ENCODE measurements at regions not wholly inside any gene's neighbourhood (a gene's known extent, or its start where the extent isn't known, plus 50 kb on each side); places are given as distances from the start of the nearest gene placed in this dataset.
"Not testable (repeated sequence)": the region's sequence is repeated elsewhere in the genome, so short reads cannot be mapped to it uniquely, and the experiment has no call there.

DNA sequence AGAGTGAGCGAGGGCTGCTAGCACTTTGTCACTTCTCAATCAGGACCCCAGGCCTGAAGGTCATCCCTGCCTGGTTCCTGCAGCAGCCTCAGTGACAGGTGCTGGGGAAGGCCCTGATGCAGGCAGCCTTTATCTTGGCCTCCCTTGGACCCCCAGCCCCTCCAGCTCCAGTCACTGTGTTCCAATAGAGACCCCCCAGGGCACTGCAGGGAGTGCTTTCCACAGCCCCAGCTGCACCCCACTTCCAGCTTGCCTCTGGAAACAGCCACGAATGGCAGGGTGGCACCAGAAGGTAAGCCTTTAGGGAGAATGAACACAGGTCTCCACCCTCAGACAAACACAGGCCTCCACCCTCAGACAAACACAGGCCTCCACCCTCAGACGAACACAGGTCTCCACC is 241.6 kb upstream of the SGCG start:
- Mint-ChIP-seq H3K27me3 (ENCODE audit: insufficient read depth) (peaks cover 3% of the 10 kb centered on the region), H3K9me3 (peaks cover 14% of the 10 kb centered on the region), H3K36me3 (ENCODE audit: low read depth) (no peaks in the 10 kb centered on the region), H3K27ac (no peak overlapping the region), H3K4me1 (no peaks in the 10 kb centered on the region), H3K4me3 (no peak overlapping the region)
- 87 to 100% methylated on average over 1 to 3 of the region's 3 CpGs for WGBS, 2 experiments (ENCODE audit: insufficient coverage in 1 of 2, insufficient read length in 1 of 2)
- Histone ChIP-seq H3K9me3 (ENCODE audit: control insufficient read depth, low read length) (no peaks in the 10 kb centered on the region), H3K36me3 (ENCODE audit: control insufficient read depth, insufficient read depth, low read length) (no peaks in the 10 kb centered on the region), H3K9ac (ENCODE audit: extremely low read depth, low read length, poor library complexity, severe bottlenecking) (no peak overlapping the region), H3K4me1 (ENCODE audit: control insufficient read depth, insufficient read depth, low read length) (no peaks in the 10 kb centered on the region), H3K27ac (ENCODE audit: low read depth, low read length) (no peak overlapping the region), H3K4me3 (ENCODE audit: low read length) (no peak overlapping the region), H3K27me3 (ENCODE audit: control insufficient read depth, insufficient read depth, low read length, poor library complexity, severe bottlenecking) (no peaks in the 10 kb centered on the region)
- TF ChIP-seq, protein P1, sequence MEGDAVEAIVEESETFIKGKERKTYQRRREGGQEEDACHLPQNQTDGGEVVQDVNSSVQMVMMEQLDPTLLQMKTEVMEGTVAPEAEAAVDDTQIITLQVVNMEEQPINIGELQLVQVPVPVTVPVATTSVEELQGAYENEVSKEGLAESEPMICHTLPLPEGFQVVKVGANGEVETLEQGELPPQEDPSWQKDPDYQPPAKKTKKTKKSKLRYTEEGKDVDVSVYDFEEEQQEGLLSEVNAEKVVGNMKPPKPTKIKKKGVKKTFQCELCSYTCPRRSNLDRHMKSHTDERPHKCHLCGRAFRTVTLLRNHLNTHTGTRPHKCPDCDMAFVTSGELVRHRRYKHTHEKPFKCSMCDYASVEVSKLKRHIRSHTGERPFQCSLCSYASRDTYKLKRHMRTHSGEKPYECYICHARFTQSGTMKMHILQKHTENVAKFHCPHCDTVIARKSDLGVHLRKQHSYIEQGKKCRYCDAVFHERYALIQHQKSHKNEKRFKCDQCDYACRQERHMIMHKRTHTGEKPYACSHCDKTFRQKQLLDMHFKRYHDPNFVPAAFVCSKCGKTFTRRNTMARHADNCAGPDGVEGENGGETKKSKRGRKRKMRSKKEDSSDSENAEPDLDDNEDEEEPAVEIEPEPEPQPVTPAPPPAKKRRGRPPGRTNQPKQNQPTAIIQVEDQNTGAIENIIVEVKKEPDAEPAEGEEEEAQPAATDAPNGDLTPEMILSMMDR (conservative IDR thresholded peaks at IDR 0.05), result no peak
- no peak for DNase-seq

DNA sequence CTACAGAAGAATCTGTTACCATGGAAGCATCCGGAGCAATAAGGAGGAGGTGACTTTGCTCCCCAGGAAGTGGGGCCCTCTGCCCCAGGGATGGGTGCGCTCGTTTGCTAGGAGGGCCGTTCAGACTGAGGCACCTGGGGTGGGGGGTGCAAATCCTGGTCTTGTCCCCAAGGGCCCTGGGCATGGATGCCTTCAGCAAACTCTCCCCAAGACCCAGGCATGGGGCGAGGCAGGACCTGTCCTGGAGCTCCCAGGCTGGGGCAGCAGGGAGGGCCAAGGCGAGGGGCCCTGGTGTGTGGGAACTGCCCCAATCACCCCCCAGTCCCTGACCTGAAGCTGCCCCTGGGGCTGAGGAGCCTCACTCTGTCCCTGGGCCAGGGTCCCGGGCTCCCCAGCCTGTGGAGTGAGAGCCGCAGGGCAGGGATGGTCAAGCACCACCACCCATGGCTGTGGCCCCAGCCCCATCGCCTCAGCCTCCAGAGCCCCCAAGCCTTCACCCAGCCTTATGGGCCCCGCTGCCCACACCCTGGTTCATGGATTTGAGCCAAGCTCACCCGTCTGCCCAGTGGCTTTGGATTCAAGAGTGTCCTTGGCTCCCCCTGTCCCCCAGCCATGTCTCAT is 240.6 kb upstream of the SGCG start:
- Histone ChIP-seq H3K4me1 (ENCODE audit: control insufficient read depth, insufficient read depth, low read length) (peaks cover 5% of the 10 kb centered on the region), H3K27ac (ENCODE audit: low read depth, low read length) (no peak overlapping the region), H3K9me3 (ENCODE audit: control insufficient read depth, low read length) (no peaks in the 10 kb centered on the region), H3K9ac (ENCODE audit: extremely low read depth, low read length, poor library complexity, severe bottlenecking) (no peak overlapping the region), H3K4me3 (ENCODE audit: low read length) (no peak overlapping the region), H3K36me3 (ENCODE audit: control insufficient read depth, insufficient read depth, low read length) (no peaks in the 10 kb centered on the region), H3K27me3 (ENCODE audit: control insufficient read depth, insufficient read depth, low read length, poor library complexity, severe bottlenecking) (no peaks in the 10 kb centered on the region)
- TF ChIP-seq, protein P1 (conservative IDR thresholded peaks at IDR 0.05), result no peak
- WGBS, 2 experiments (ENCODE audit: insufficient coverage in 1 of 2, insufficient read length in 1 of 2), result 93 to 100% methylated on average over 2 to 11 of the region's 11 CpGs
- Mint-ChIP-seq H3K4me3 (no peak overlapping the region), H3K36me3 (ENCODE audit: low read depth) (no peaks in the 10 kb centered on the region), H3K9me3 (peaks cover 14% of the 10 kb centered on the region), H3K27me3 (ENCODE audit: insufficient read depth) (peaks cover 4% of the 10 kb centered on the region), H3K4me1 (peaks cover 3% of the 10 kb centered on the region), H3K27ac (no peak overlapping the region)
- no peak for DNase-seq

DNA sequence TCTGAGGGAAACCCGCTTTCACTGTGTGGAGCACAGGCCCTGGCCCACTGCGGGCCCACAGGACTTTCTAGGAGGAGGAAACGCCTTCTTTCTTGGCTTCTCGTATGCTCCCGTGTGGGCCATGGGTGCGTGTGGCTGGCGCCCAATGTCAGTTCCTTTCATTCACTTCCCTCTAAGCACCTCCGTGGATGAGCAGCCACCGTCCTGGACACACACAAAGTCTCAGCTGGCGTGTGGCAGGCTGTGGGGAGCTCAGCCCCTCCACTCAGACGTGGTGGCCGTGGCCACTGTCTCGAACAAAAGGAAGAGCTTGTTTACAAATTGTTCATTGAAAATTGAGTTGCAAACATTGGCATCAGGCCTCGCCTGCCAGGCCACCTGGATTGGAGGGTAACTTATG is 240.0 kb upstream of the SGCG start:
- H3K27me3 ChIP-seq (ENCODE audit: control insufficient read depth, insufficient read depth, low read length, poor library complexity, severe bottlenecking), result no peaks in the 10 kb centered on the region
- DNase-seq, result no peak
- H3K27ac ChIP-seq (ENCODE audit: low read depth, low read length), result no peak overlapping the region
- H3K9me3 ChIP-seq (ENCODE audit: control insufficient read depth, low read length), result no peaks in the 10 kb centered on the region
- no peak overlapping the region for H3K27ac Mint-ChIP-seq
- no peaks in the 10 kb centered on the region for H3K36me3 Mint-ChIP-seq (ENCODE audit: low read depth)
- H3K4me3 ChIP-seq (ENCODE audit: low read length), result no peak overlapping the region
- no peak overlapping the region for H3K9ac ChIP-seq (ENCODE audit: extremely low read depth, low read length, poor library complexity, severe bottlenecking)
- TF ChIP-seq, protein P1 (conservative IDR thresholded peaks at IDR 0.05), result no peak
- H3K4me3 Mint-ChIP-seq, result no peak overlapping the region
- no peaks in the 10 kb centered on the region for H3K36me3 ChIP-seq (ENCODE audit: control insufficient read depth, insufficient read depth, low read length)
- 91 to 98% methylated on average over 8 to 13 of the region's 14 CpGs for WGBS, 2 experiments (ENCODE audit: insufficient coverage in 1 of 2, insufficient read length in 1 of 2)
- peaks cover 4% of the 10 kb centered on the region for H3K27me3 Mint-ChIP-seq (ENCODE audit: insufficient read depth)
- peaks cover 10% of the 10 kb centered on the region for H3K4me1 ChIP-seq (ENCODE audit: control insufficient read depth, insufficient read depth, low read length)
- peaks cover 14% of the 10 kb centered on the region for H3K9me3 Mint-ChIP-seq
- H3K4me1 Mint-ChIP-seq, result peaks cover 8% of the 10 kb centered on the region

DNA sequence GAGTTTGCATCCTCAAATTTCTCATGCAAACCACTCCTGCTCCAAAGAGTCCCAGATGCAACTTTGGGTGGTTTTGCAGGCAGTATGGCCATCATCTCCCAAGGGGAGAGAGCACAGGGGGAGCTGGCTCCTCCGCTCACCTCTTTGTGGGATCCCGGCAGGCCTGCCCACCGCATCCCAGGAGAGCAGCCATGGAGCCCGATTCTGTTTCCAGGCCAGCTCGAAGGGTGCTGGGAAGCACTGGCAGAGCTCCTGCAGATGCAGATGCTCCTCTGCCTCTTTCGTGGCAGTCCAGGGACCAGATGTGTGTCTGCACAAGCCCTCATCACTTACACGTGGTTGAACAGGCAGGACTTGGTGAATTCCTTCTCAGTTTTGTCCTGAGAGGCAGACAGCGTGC is 239.3 kb upstream of the SGCG start:
- H3K27me3 ChIP-seq (ENCODE audit: control insufficient read depth, insufficient read depth, low read length, poor library complexity, severe bottlenecking); H3K36me3 Mint-ChIP-seq (ENCODE audit: low read depth); DNase-seq; H3K27ac ChIP-seq (ENCODE audit: low read depth, low read length); H3K9me3 ChIP-seq (ENCODE audit: control insufficient read depth, low read length); H3K9ac ChIP-seq (ENCODE audit: extremely low read depth, low read length, poor library complexity, severe bottlenecking); H3K4me3 Mint-ChIP-seq; H3K36me3 ChIP-seq (ENCODE audit: control insufficient read depth, insufficient read depth, low read length); H3K4me3 ChIP-seq (ENCODE audit: low read length); H3K27me3 Mint-ChIP-seq (ENCODE audit: insufficient read depth); H3K27ac Mint-ChIP-seq: not testable (repeated sequence)
- H3K4me1 Mint-ChIP-seq, result peaks cover 12% of the 10 kb centered on the region
- WGBS, 2 experiments (ENCODE audit: insufficient coverage in 1 of 2, insufficient read length in 1 of 2), result 89% methylated on average over 7 of the region's 8 CpGs; no CpG with 5 or more reads in 1 of the 2 experiments
- H3K9me3 Mint-ChIP-seq, result peaks cover 14% of the 10 kb centered on the region
- H3K4me1 ChIP-seq (ENCODE audit: control insufficient read depth, insufficient read depth, low read length), result peaks cover 12% of the 10 kb centered on the region

DNA sequence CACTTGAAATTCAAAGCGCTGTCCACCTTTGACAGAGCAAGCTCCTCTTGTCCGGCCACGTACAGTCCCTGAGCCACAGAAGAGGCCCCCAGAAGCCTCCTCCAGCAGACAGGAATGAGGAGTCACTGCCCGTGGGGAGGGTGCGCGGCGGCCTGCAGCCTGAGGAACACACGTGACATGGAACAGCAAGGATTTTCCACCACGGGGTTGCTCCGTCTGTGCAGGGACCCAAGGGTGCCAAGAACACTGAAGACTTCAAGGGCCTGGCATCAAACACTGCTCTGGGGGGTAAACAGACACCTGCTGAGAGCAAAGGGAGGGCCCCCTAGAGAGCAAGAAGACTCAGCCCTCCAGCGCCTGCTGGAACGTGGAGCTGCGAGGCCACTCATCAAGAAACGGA is 237.9 kb upstream of the SGCG start:
- H3K4me3 Mint-ChIP-seq; H3K27me3 ChIP-seq (ENCODE audit: control insufficient read depth, insufficient read depth, low read length, poor library complexity, severe bottlenecking); H3K9me3 ChIP-seq (ENCODE audit: control insufficient read depth, low read length); H3K9ac ChIP-seq (ENCODE audit: extremely low read depth, low read length, poor library complexity, severe bottlenecking); H3K36me3 ChIP-seq (ENCODE audit: control insufficient read depth, insufficient read depth, low read length); H3K4me3 ChIP-seq (ENCODE audit: low read length); DNase-seq; H3K27ac Mint-ChIP-seq; H3K27me3 Mint-ChIP-seq (ENCODE audit: insufficient read depth); H3K36me3 Mint-ChIP-seq (ENCODE audit: low read depth); H3K27ac ChIP-seq (ENCODE audit: low read depth, low read length): not testable (repeated sequence)
- 95 to 100% methylated on average over 2 to 13 of the region's 14 CpGs for WGBS, 2 experiments (ENCODE audit: insufficient coverage in 1 of 2, insufficient read length in 1 of 2)
- peaks cover 14% of the 10 kb centered on the region for H3K4me1 ChIP-seq (ENCODE audit: control insufficient read depth, insufficient read depth, low read length)
- Mint-ChIP-seq H3K4me1 (peaks cover 21% of the 10 kb centered on the region), H3K9me3 (peaks cover 16% of the 10 kb centered on the region)
